ENCODE measurements at regions not wholly inside any gene's neighbourhood (a gene's known extent, or its start where the extent isn't known, plus 50 kb on each side); places are given as distances from the start of the nearest gene placed in this dataset.

DNA sequence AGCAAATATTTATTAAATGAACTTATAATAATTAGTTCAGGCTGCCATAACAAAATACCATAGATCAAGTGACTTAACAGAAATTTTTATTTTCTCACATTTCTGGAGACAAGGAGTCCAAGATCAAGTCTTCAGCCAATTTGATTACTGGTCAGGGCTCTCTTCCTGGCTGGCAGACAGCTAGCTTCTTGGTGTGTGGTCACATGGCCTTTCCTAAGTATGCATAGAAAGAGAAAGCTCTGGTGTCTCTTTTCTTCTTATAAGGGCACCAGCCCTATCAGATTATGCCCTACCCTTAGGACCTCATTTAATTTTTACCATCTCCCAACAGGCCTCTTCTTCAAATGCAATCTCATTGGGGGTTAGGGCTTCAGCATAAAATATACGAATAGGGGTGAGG, 438.5 kb upstream of the INTU start:
- Histone ChIP-seq H3K4me3 (replicated peaks in 1 of 3; ENCODE audit: insufficient read depth in 1 of 3, low read depth in 2 of 3, low read length in 3 of 3) (no peak overlapping the region), H4K20me1 (ENCODE audit: insufficient read depth, low read length) (no peaks in the 10 kb centered on the region), H3K9me3 (ENCODE audit: low read length) (0 out of 2 replicates have a peak, but pooled peaks cover 7% of the 10 kb centered on the region), H3K9ac (ENCODE audit: insufficient read depth, low read depth, low read length) (no peak overlapping the region), H3K4me2 (ENCODE audit: low read depth, low read length) (no peak overlapping the region), H3K27me3 (ENCODE audit: control insufficient read depth in 1 of 2, insufficient read depth in 2 of 2, low read length in 2 of 2) (no peaks in the 10 kb centered on the region), H2AFZ (ENCODE audit: low read length) (no peak overlapping the region), H3K36me3 (replicated peaks in 1 of 2; ENCODE audit: control insufficient read depth in 1 of 2, insufficient read depth in 2 of 2, low read length in 2 of 2) (no peaks in the 10 kb centered on the region), H3K79me2 (ENCODE audit: insufficient read depth, low read length) (no peaks in the 10 kb centered on the region), H3K27ac (ENCODE audit: extremely low read length, insufficient read depth, low read length) (no peak overlapping the region), H3K4me1 (ENCODE audit: insufficient read depth, low read length) (no peaks in the 10 kb centered on the region)
- CTCF ChIA-PET (ENCODE audit: low intra/inter-chr PET ratio, low total read pairs) = no interaction called here
- FAIRE-seq (no peak), DNase-seq (ENCODE audit: low spot score) (no peak), ATAC-seq (no peak)
- no peak for TF ChIP-seq STAG1 (CRISPR knock-in tag; IDR thresholded peaks at IDR 0.05)
- no peak for TF ChIP-seq CCDC6 (CRISPR knock-in tag; IDR thresholded peaks at IDR 0.05)
- TF ChIP-seq, protein P1, sequence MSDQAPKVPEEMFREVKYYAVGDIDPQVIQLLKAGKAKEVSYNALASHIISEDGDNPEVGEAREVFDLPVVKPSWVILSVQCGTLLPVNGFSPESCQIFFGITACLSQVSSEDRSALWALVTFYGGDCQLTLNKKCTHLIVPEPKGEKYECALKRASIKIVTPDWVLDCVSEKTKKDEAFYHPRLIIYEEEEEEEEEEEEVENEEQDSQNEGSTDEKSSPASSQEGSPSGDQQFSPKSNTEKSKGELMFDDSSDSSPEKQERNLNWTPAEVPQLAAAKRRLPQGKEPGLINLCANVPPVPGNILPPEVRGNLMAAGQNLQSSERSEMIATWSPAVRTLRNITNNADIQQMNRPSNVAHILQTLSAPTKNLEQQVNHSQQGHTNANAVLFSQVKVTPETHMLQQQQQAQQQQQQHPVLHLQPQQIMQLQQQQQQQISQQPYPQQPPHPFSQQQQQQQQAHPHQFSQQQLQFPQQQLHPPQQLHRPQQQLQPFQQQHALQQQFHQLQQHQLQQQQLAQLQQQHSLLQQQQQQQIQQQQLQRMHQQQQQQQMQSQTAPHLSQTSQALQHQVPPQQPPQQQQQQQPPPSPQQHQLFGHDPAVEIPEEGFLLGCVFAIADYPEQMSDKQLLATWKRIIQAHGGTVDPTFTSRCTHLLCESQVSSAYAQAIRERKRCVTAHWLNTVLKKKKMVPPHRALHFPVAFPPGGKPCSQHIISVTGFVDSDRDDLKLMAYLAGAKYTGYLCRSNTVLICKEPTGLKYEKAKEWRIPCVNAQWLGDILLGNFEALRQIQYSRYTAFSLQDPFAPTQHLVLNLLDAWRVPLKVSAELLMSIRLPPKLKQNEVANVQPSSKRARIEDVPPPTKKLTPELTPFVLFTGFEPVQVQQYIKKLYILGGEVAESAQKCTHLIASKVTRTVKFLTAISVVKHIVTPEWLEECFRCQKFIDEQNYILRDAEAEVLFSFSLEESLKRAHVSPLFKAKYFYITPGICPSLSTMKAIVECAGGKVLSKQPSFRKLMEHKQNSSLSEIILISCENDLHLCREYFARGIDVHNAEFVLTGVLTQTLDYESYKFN (CRISPR knock-in tag; conservative IDR thresholded peaks at IDR 0.05) = no peak
- no peak for TF ChIP-seq TBX2 (CRISPR knock-in tag; IDR thresholded peaks at IDR 0.05; ENCODE audit: borderline replicate concordance)
- TF ChIP-seq BRD4 (CRISPR knock-in tag; IDR thresholded peaks at IDR 0.05) = no peak
- TF ChIP-seq, protein P2, sequence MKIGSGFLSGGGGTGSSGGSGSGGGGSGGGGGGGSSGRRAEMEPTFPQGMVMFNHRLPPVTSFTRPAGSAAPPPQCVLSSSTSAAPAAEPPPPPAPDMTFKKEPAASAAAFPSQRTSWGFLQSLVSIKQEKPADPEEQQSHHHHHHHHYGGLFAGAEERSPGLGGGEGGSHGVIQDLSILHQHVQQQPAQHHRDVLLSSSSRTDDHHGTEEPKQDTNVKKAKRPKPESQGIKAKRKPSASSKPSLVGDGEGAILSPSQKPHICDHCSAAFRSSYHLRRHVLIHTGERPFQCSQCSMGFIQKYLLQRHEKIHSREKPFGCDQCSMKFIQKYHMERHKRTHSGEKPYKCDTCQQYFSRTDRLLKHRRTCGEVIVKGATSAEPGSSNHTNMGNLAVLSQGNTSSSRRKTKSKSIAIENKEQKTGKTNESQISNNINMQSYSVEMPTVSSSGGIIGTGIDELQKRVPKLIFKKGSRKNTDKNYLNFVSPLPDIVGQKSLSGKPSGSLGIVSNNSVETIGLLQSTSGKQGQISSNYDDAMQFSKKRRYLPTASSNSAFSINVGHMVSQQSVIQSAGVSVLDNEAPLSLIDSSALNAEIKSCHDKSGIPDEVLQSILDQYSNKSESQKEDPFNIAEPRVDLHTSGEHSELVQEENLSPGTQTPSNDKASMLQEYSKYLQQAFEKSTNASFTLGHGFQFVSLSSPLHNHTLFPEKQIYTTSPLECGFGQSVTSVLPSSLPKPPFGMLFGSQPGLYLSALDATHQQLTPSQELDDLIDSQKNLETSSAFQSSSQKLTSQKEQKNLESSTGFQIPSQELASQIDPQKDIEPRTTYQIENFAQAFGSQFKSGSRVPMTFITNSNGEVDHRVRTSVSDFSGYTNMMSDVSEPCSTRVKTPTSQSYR (CRISPR knock-in tag; IDR thresholded peaks at IDR 0.05; ENCODE audit: borderline replicate concordance) = no peak
- TF ChIP-seq ATAD3A (CRISPR knock-in tag; IDR thresholded peaks at IDR 0.05) = no peak
- TF ChIP-seq ZNF224 (CRISPR knock-in tag; IDR thresholded peaks at IDR 0.05) = no peak
- no peak for TF ChIP-seq FOXA1 (IDR thresholded peaks at IDR 0.05)
- TF ChIP-seq FOXA1 (CRISPR knock-in tag; IDR thresholded peaks at IDR 0.05) = no peak
- TF ChIP-seq ZNF678 (CRISPR knock-in tag; IDR thresholded peaks at IDR 0.05) = no peak
- TF ChIP-seq ZNF614 (CRISPR knock-in tag; IDR thresholded peaks at IDR 0.05; ENCODE audit: borderline replicate concordance) = no peak
- no peak for TF ChIP-seq ZNF260 (CRISPR knock-in tag; IDR thresholded peaks at IDR 0.05; ENCODE audit: borderline replicate concordance, low read depth)
- intact Hi-C loops (cut with micrococcal nuclease; ENCODE audit: unreplicated experiment) (no loop called here), in situ Hi-C loops (cut with HindIII; ENCODE audit: extremely low pct_ligation_motif_present, low pct_unique_long_range_greater_than_20kb) (no loop called here)
- WGBS (ENCODE audit: low lambda C conversion rate) = 0% methylated on average over 1 of the region's 1 CpG
- BruUV-seq (replicated peaks) = no TSS peak
- POLR2A ChIA-PET = no interaction called here
